ENCODE measurements at regions not wholly inside any gene's neighbourhood (a gene's known extent, or its start where the extent isn't known, plus 50 kb on each side); places are given as distances from the start of the nearest gene placed in this dataset.

DNA sequence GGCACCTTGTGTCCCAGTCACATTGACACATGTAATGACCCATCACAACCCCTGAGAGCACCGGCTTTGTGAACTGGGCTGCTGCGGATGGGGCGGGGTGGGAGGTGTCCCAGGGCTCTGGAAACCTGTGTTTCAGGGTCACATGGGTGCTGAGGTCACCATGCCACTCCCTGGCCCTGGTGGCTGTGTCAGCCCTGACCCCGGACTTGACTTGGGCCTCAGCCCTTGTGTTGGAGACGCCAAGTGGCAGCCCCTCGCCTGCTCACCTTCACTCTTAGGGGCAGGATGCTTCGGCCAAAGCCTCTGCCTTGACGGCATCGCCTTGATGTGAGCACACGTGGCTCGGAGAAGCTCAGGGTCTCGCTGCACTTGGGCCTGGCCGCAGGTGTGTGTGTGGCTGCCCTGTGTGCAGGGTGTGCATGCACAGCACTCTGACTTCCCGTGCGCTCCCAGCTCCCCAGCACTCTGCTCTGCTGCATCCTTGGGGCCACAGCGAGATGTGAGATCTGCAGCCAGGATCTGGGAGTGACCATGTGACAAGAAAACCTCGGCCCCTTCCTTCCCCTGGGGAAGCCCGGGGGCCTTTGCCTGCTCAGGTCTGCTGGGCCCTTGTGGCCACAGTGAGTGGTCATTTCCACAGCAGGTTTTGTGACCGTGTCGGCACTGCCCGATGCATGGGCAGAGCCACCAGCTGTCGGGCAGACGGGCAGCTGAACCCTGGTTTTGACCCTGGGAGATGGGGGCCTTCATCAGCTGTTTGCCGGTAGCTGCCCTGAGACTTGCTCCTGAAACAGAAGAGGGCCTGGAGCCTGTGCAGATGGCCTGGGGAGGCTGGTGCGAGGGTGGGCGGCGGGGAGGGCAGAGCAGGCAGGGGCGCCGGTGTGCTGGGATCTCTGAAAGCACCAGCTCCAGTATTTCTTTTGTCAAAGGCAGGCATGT is 167.4 kb downstream of the KIF26A start:
- TF ChIP-seq POLR2A (IDR thresholded peaks at IDR 0.05; ENCODE audit: low read length) (no peak), GATA1 (IDR thresholded peaks at IDR 0.05; ENCODE audit: low read depth, low read length) (no peak)

All from erythroblast (primary cell).